PFSK-1 (cell line): ENCODE measurements at regions not wholly inside any gene's neighbourhood (a gene's known extent, or its start where the extent isn't known, plus 50 kb on each side); places are given as distances from the start of the nearest gene placed in this dataset.

Experiments
- FOXP2 ChIP-seq: optimal IDR thresholded peaks from 2 replicates; pipeline ENCODE3; 2011; ENCODE audit warnings: borderline replicate concordance, control low read depth, inconsistent platforms; ENCODE audit not compliant: insufficient read depth; ENCODE audit errors: extremely low read length, extremely low read depth
- POLR2AphosphoS5 ChIP-seq: IDR thresholded peaks from 2 replicates; pipeline ENCODE4 v1.6.1; 2012; ENCODE audit warnings: low read depth, mild to moderate bottlenecking, control low read depth, low read length, moderate library complexity
- SIN3A ChIP-seq: IDR thresholded peaks from 2 replicates; pipeline ENCODE4 v1.6.1; 2012; ENCODE audit warnings: mild to moderate bottlenecking, low read length, moderate library complexity, borderline replicate concordance; ENCODE audit not compliant: insufficient read depth
- TAF1 ChIP-seq: IDR thresholded peaks from 2 replicates; pipeline ENCODE4 v1.6.1; 2012; ENCODE audit warnings: low read length, control low read depth, borderline replicate concordance; ENCODE audit not compliant: insufficient read depth
- TF ChIP-seq, protein P1 (sequence below), 2 experiments: IDR thresholded peaks; 2 replicates each; pipeline versions ENCODE4 v1.6.1 to v1.8.0; 2011 to 2012; ENCODE audit warnings: low read depth in 2 of 2, low read length in 2 of 2, control low read depth in 1 of 2, inconsistent platforms in 1 of 2, mild to moderate bottlenecking in 1 of 2, moderate library complexity in 1 of 2; ENCODE audit not compliant: insufficient read depth in 1 of 2

DNA sequence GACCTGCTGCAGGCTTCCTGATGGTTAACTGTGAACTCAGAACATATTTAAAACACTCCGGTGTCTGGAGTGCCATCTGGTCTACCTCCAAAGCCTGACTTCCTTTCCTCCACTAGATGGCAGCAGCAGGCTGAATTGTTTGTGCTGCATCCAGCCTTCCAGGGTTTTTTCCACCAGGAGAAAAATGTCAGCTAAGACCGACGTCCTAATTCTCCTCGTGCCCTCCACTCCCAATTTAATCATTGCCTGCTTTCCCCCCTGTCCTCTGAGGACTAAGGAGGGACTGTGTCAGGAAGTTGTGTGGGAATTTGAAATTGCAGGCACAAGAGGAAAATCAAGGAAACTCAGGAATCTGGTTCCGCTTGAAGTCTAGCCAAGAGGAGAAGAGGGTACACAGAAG is 165.2 kb upstream of the UMPS start:
- TF ChIP-seq, protein P1, sequence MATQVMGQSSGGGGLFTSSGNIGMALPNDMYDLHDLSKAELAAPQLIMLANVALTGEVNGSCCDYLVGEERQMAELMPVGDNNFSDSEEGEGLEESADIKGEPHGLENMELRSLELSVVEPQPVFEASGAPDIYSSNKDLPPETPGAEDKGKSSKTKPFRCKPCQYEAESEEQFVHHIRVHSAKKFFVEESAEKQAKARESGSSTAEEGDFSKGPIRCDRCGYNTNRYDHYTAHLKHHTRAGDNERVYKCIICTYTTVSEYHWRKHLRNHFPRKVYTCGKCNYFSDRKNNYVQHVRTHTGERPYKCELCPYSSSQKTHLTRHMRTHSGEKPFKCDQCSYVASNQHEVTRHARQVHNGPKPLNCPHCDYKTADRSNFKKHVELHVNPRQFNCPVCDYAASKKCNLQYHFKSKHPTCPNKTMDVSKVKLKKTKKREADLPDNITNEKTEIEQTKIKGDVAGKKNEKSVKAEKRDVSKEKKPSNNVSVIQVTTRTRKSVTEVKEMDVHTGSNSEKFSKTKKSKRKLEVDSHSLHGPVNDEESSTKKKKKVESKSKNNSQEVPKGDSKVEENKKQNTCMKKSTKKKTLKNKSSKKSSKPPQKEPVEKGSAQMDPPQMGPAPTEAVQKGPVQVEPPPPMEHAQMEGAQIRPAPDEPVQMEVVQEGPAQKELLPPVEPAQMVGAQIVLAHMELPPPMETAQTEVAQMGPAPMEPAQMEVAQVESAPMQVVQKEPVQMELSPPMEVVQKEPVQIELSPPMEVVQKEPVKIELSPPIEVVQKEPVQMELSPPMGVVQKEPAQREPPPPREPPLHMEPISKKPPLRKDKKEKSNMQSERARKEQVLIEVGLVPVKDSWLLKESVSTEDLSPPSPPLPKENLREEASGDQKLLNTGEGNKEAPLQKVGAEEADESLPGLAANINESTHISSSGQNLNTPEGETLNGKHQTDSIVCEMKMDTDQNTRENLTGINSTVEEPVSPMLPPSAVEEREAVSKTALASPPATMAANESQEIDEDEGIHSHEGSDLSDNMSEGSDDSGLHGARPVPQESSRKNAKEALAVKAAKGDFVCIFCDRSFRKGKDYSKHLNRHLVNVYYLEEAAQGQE (IDR thresholded peaks at IDR 0.05; ENCODE audit: insufficient read depth in 1 of 2, low read depth in 2 of 2, low read length in 2 of 2): no peak
- TF ChIP-seq TAF1 (no peak), FOXP2 (no peak), SIN3A (no peak)

DNA sequence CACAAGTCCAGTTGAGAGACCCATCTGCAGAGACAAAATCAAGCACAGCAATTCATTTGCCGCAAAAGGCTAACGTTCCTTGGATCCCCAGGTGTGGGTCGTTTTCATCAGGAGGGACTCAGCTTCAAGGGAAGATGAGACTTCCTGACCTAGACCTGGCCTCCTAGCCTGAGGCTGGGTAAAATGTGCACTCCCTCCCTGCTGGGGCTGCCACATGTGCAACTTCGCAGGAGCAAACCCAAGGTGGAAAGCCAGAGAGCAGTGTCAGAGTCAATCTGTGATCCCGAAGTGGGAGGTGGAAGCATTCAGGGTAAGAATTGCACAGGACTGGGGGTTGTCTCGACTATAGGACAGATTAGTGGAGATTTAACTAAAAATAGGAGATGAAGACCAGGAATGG is 164.7 kb upstream of the UMPS start:
- no peak for TF ChIP-seq POLR2AphosphoS5
- no peak for TF ChIP-seq TAF1
- no peak for TF ChIP-seq SIN3A
- no peak for TF ChIP-seq FOXP2
- TF ChIP-seq, protein P1 (IDR thresholded peaks at IDR 0.05; ENCODE audit: insufficient read depth in 1 of 2, low read depth in 2 of 2, low read length in 2 of 2): no peak

DNA sequence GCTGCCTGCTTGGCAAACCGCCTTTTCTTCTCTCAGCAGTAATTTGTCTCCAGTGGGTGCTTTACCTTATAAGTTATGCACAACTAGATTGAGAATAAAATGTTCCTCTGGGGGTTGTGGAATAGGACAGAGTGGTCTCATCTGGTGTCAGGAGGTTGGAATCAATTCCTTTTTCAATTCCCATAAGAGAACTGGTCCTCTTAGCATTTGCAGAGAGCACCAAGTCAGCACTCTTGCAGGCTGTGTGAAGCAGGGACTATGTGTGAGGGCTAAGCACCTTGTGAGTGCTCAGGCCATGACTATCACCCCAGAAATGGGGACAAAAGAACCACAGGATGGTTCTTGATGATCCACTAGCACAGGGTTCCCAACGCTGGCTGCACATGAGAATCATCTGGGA is 163.6 kb upstream of the UMPS start:
- TF ChIP-seq, protein P1 (IDR thresholded peaks at IDR 0.05; ENCODE audit: insufficient read depth in 1 of 2, low read depth in 2 of 2, low read length in 2 of 2): no peak
- TF ChIP-seq TAF1 (no peak), FOXP2 (no peak), POLR2AphosphoS5 (no peak), SIN3A (no peak)

- TF ChIP-seq TAF1 (no peak), POLR2AphosphoS5 (no peak), SIN3A (no peak), FOXP2 (no peak)
- TF ChIP-seq, protein P1 (IDR thresholded peaks at IDR 0.05; ENCODE audit: insufficient read depth in 1 of 2, low read depth in 2 of 2, low read length in 2 of 2): no peak
Observed at GRCh38 chr3:124567179-124567578, 163.1 kb upstream of the UMPS start.

DNA sequence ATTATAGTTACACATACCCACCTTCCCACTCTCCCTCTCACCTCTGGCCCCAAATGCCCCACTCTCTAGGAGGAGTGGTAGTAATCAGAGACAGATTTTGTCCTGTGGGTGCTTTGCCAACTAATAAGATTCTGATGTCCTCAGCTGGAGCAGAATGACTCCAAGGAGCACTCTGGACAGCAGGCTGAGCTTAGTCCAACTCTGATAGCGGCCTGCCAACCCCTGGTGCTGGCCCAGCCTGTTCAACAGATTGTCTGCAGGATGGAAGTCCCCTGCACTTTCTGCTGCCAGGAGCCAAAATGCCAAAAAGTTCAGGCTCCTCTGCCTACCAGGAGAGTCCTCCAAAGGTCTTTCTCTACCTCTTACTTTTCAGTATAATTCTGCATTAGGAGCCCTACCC is 160.5 kb upstream of the UMPS start:
- no peak for TF ChIP-seq POLR2AphosphoS5
- TF ChIP-seq, protein P1 (IDR thresholded peaks at IDR 0.05; ENCODE audit: insufficient read depth in 1 of 2, low read depth in 2 of 2, low read length in 2 of 2): no peak
- no peak for TF ChIP-seq FOXP2
- TF ChIP-seq TAF1: no peak
- no peak for TF ChIP-seq SIN3A
